Skeletal muscle satellite cell (primary cell): ENCODE measurements at regions not wholly inside any gene's neighbourhood (a gene's known extent, or its start where the extent isn't known, plus 50 kb on each side); places are given as distances from the start of the nearest gene placed in this dataset.
"Not testable (repeated sequence)": the region's sequence is repeated elsewhere in the genome, so short reads cannot be mapped to it uniquely, and the experiment has no call there.

Source experiments
- H3K27me3 ChIP-seq: 2 replicates; pipeline ENCODE4 v1.7.0; 2013; ENCODE audit warnings: low read length; ENCODE audit not compliant: control insufficient read depth, insufficient read depth
- H3K36me3 ChIP-seq: 2 replicates; pipeline ENCODE4 v1.7.0; 2013; ENCODE audit warnings: mild to moderate bottlenecking, control low read depth, low read length; ENCODE audit not compliant: insufficient read depth
- H3K4me1 ChIP-seq: 2 replicates; pipeline ENCODE4 v1.7.0; 2013; ENCODE audit warnings: low read length; ENCODE audit not compliant: control insufficient read depth, insufficient read depth
- H3K4me2 ChIP-seq: 2 replicates; pipeline ENCODE4 v1.7.0; 2013; ENCODE audit warnings: mild to moderate bottlenecking, low read length
- H3K4me3 ChIP-seq: 2 replicates; pipeline ENCODE4 v1.7.0; 2013; ENCODE audit warnings: low read length
- H3K9ac ChIP-seq: 2 replicates; pipeline ENCODE4 v1.7.0; 2013; ENCODE audit warnings: mild to moderate bottlenecking, low read depth, low read length, moderate library complexity
- H3K9me3 ChIP-seq: replicated peaks from 2 replicates; pipeline ENCODE4 v1.7.0; 2013; ENCODE audit warnings: mild to moderate bottlenecking, control low read depth, low read length

GRCh38 chr6:86731631-86732030 is 205.7 kb upstream of the HTR1E start:
- H3K27me3 ChIP-seq, H3K4me3 ChIP-seq, H3K4me1 ChIP-seq, H3K36me3 ChIP-seq, H3K4me2 ChIP-seq, H3K9me3 ChIP-seq, H3K9ac ChIP-seq: not testable (repeated sequence)

- H3K4me1 ChIP-seq: not testable (repeated sequence)
Measured at GRCh38 chr6:86730772-86731171, 206.6 kb upstream of the HTR1E start.

GRCh38 chr6:86730216-86730615 is 207.1 kb upstream of the HTR1E start:
- Histone ChIP-seq H3K9me3 (no peaks in the 10 kb centered on the region), H3K27me3 (no peaks in the 10 kb centered on the region), H3K4me3 (no peak overlapping the region), H3K4me2 (no peak overlapping the region), H3K4me1 (no peaks in the 10 kb centered on the region), H3K9ac (no peak overlapping the region), H3K36me3 (no peaks in the 10 kb centered on the region)

More at GRCh38 chr6:86730772-86731171, 206.6 kb upstream of the HTR1E start:
- not testable (repeated sequence) for H3K36me3 ChIP-seq, H3K9me3 ChIP-seq, H3K4me2 ChIP-seq, H3K4me3 ChIP-seq, H3K9ac ChIP-seq, H3K27me3 ChIP-seq

- no peak overlapping the region for H3K4me2 ChIP-seq
- no peak overlapping the region for H3K4me3 ChIP-seq
- no peaks in the 10 kb centered on the region for H3K4me1 ChIP-seq
Measured at GRCh38 chr6:86728976-86729375, 208.4 kb upstream of the HTR1E start.

GRCh38 chr6:86724695-86725094 is 212.6 kb upstream of the HTR1E start:
- H3K4me2 ChIP-seq: no peak overlapping the region
- no peak overlapping the region for H3K4me3 ChIP-seq
- no peak overlapping the region for H3K9ac ChIP-seq
- H3K9me3 ChIP-seq: no peaks in the 10 kb centered on the region
- no peaks in the 10 kb centered on the region for H3K27me3 ChIP-seq
- no peaks in the 10 kb centered on the region for H3K4me1 ChIP-seq
- no peaks in the 10 kb centered on the region for H3K36me3 ChIP-seq

More at GRCh38 chr6:86728976-86729375, 208.4 kb upstream of the HTR1E start:
- no peaks in the 10 kb centered on the region for H3K9me3 ChIP-seq
- H3K36me3 ChIP-seq: no peaks in the 10 kb centered on the region
- no peaks in the 10 kb centered on the region for H3K27me3 ChIP-seq
- H3K9ac ChIP-seq: no peak overlapping the region

- no peaks in the 10 kb centered on the region for H3K9me3 ChIP-seq
- no peak overlapping the region for H3K9ac ChIP-seq
- H3K4me3 ChIP-seq: no peak overlapping the region
- no peaks in the 10 kb centered on the region for H3K36me3 ChIP-seq
- H3K4me2 ChIP-seq: no peak overlapping the region
- no peaks in the 10 kb centered on the region for H3K27me3 ChIP-seq
- H3K4me1 ChIP-seq: no peaks in the 10 kb centered on the region
Measured at GRCh38 chr6:86723729-86724128, 213.6 kb upstream of the HTR1E start.

GRCh38 chr6:86723151-86723550 is 214.2 kb upstream of the HTR1E start:
- Histone ChIP-seq H3K4me3 (no peak overlapping the region), H3K4me2 (no peak overlapping the region), H3K36me3 (no peaks in the 10 kb centered on the region), H3K27me3 (no peaks in the 10 kb centered on the region), H3K4me1 (no peaks in the 10 kb centered on the region), H3K9ac (no peak overlapping the region), H3K9me3 (no peaks in the 10 kb centered on the region)

- Histone ChIP-seq H3K9me3 (no peaks in the 10 kb centered on the region), H3K4me1 (no peaks in the 10 kb centered on the region), H3K27me3 (no peaks in the 10 kb centered on the region), H3K36me3 (no peaks in the 10 kb centered on the region), H3K4me2 (no peak overlapping the region), H3K4me3 (no peak overlapping the region), H3K9ac (no peak overlapping the region)
Measured at GRCh38 chr6:86722131-86722530, 215.2 kb upstream of the HTR1E start.

GRCh38 chr6:86715676-86716075 is 221.7 kb upstream of the HTR1E start:
- H3K4me3 ChIP-seq: no peak overlapping the region

GRCh38 chr6:86712039-86712438 is 225.3 kb upstream of the HTR1E start:
- Histone ChIP-seq H3K4me3 (no peak overlapping the region), H3K4me1 (no peaks in the 10 kb centered on the region), H3K9me3 (no peaks in the 10 kb centered on the region), H3K36me3 (no peaks in the 10 kb centered on the region), H3K9ac (no peak overlapping the region), H3K27me3 (no peaks in the 10 kb centered on the region), H3K4me2 (no peak overlapping the region)

More at GRCh38 chr6:86715676-86716075, 221.7 kb upstream of the HTR1E start:
- H3K9ac ChIP-seq: no peak overlapping the region
- no peaks in the 10 kb centered on the region for H3K4me1 ChIP-seq
- no peak overlapping the region for H3K4me2 ChIP-seq
- no peaks in the 10 kb centered on the region for H3K36me3 ChIP-seq
- no peaks in the 10 kb centered on the region for H3K27me3 ChIP-seq
- H3K9me3 ChIP-seq: no peaks in the 10 kb centered on the region

- Histone ChIP-seq H3K27me3 (no peaks in the 10 kb centered on the region), H3K9ac (no peak overlapping the region), H3K4me3 (no peak overlapping the region), H3K36me3 (no peaks in the 10 kb centered on the region), H3K4me1 (no peaks in the 10 kb centered on the region), H3K9me3 (no peaks in the 10 kb centered on the region), H3K4me2 (no peak overlapping the region)
Measured at GRCh38 chr6:86707545-86708120, 229.7 kb upstream of the HTR1E start.

GRCh38 chr6:86706449-86706848 is 230.9 kb upstream of the HTR1E start:
- H3K9me3 ChIP-seq: no peaks in the 10 kb centered on the region
- H3K27me3 ChIP-seq: no peaks in the 10 kb centered on the region
- H3K4me2 ChIP-seq: no peak overlapping the region
- H3K9ac ChIP-seq: no peak overlapping the region
- H3K4me1 ChIP-seq: no peaks in the 10 kb centered on the region
- no peak overlapping the region for H3K4me3 ChIP-seq
- no peaks in the 10 kb centered on the region for H3K36me3 ChIP-seq
